ENCODE measurements at regions not wholly inside any gene's neighbourhood (a gene's known extent, or its start where the extent isn't known, plus 50 kb on each side); places are given as distances from the start of the nearest gene placed in this dataset.

DNA sequence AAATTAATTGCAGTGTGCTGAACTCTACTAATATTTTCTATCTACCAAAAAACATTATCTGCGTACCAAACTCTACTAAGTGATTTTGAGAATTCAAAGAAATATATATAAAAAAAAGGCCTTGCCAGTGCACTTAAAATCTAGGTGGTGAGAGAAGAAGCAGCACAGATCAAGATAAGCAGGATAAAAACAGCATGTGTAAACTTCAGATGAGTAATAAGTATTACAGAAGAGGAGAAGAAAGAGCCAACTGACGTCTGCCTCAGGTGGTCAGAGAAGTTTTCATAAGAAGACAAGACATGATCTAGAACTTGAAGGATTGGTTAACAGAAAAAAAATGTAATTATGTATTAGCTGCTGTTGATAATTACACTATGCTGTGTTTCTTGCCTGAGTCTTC is 166.4 kb downstream of the DUSP6 start:
- no peak for DNase-seq (ENCODE audit: low read depth in 2 of 2)

DNA sequence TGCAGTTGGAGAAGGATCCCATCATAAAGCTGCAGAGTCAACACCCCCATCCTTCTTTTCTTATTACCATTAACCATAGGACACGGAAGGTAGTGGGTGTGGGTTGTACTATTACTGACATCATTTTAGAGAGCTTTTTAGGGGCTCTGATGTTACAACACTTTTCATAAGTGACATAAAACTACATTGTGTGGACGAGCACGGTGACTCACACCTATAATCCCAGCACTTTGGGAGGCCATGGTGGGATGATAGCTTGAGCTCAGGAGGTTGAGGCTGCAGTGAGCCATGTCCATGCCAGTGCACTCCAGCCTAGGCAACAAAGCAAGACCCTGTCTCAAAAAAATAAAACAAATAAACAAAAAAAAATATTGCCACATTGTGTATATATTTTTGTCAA is 167.1 kb downstream of the DUSP6 start:
- no peak for DNase-seq (ENCODE audit: low read depth in 2 of 2)

DNA sequence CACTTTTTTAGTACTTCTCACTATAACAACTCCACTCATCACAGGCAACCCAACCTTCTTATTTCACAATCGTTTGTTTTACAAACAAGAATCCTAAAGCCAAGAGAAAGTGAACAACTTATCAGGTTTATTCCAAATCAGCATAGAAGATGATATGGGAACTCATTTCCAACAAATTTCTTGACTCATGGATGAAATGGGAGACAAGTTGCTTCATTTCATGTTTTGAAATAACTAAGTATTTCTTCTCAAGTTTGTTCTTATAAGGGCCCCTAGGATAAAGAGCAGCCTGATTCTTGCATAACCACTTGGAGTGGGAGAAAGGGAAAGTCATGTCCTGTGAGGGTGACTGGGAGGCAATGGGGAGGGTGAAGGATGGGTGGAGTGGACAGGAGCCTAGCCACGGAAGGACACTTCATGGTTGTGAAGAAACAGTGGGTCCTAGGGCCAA is 168.3 kb downstream of the DUSP6 start:
- no peak for DNase-seq (ENCODE audit: low read depth in 2 of 2)

DNA sequence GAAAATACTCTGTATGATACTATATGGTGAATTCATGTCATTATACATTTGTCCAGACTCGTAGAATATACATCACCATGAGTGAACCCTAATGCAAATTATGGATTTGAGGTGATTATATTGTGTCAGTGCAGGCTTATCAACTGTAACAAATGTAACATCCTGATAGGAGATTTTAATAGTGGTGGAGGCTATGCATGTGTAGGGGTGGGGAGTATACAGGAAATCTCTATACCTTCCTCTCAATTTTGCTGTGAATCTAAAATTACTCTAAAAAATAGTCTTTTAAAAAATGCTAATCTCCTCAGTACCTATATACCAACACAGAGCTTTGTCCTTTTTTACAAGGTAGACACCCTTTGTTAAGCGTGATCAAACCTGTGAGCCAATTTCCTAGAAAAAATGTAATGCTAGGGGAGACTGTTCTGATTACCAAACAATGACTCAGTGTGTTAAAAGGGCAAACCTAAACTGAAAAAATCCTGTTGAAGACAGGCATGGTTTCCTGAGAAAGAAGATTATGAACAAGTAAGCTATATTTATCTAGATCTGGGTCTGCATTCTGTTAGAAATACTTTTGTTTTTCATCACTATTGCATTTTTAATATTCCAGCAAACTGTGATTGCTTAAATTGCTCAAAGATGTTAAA is 170.9 kb downstream of the DUSP6 start:
- no peak for DNase-seq (ENCODE audit: low read depth in 2 of 2)

DNA sequence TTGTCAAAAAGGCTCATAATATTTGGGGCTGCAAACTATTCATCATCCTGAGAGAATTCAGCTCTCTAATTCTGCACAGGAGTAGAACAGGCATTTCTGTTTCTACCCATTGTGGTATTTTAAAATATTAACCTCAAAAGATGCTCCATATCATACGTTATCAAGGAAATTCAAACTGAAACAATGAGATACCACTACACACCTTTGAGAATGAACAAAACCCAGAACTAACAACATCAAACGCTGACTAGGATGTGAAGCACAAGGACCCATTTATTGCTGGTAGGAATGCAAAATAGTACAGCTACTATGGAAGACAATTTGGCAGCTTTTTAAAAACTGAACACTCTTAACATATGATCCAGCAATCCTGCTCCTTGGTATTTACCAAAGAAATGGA is 171.8 kb downstream of the DUSP6 start:
- DNase-seq (ENCODE audit: low read depth in 2 of 2): no peak

DNA sequence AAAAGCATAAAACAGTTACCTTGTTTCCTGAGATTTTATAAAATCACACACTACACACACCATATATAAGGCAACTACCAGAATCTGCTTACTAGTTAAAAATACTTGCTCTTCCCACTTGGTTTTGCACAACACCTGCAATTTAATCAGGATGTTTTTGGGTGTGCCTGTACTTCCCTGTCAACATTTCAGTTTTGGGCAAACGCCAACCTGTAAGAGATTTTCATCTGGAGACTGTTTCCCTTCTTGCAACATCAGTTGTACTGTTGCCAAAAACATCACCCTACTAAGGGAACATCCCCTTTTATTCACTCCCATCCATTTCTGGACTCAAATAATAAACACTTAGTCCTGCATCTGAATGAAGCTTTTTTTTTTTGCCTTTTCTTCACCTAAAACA is 172.3 kb downstream of the DUSP6 start:
- DNase-seq (ENCODE audit: low read depth in 2 of 2): no peak

DNA sequence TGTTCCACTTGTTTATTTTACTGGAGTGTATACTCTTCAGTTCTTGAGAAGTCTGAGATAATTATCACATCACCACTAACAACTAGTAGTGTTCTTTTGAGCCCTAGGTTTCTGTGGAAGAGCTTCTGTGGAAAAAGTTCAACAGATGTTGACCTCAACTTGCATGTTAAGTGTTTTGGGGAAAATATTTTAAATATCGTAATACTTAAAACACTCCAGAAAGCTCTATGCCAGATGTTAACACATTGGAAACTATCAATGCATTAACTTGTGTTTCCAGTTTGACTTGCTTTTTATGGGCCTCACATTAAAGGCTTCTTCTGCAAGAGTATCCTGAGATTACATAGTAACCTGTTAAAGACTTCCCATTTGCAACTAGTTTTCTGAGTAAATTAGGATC is 173.1 kb downstream of the DUSP6 start:
- no peak for DNase-seq (ENCODE audit: low read depth in 2 of 2)

DNA sequence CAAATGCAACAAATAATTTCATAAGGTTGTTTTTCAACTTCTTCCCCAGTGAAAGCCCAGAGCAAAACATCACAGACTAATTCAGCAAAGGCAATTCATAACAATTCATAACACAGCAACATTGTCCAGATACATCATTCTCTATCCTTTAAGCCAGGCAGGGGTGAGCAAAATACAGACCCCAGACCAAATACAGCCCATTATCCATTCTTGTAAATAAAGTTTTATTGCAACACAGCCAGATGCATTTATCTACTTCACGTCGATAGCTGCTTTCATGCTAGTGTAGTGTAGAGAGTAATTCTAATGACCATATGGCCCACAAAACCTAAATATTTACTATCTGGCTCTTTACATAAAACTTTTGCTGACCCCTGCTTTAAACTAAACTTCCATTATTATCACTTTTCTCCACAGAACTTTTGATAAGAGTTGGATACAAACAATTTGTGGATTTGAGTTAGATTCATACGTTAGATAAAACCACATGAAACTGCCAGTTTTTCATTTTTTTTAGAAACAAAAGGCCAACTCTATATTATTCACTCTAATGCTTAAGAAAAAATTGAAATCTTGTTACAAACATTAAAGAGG is 174.4 kb downstream of the DUSP6 start:
- DNase-seq (ENCODE audit: low read depth in 2 of 2): no peak

DNA sequence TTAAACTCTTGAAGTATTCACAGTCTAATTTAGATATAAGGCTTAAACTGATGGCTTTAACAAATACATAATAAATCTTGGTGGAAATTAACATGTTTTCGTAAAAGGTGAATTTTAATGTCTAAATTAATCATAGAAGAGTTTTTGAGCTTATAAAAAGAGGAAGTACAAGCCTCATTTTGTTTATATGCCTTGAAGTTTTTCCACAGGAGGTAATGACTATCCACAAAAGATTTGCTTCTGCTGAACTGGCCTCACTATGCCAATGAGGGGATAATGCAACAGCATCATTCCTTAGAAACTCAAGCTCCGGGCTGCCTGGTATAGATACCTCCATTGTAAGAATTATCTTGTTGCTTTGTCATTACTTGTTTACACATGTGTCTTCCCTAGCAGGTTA is 175.6 kb downstream of the DUSP6 start:
- no peak for DNase-seq (ENCODE audit: low read depth in 2 of 2)

DNA sequence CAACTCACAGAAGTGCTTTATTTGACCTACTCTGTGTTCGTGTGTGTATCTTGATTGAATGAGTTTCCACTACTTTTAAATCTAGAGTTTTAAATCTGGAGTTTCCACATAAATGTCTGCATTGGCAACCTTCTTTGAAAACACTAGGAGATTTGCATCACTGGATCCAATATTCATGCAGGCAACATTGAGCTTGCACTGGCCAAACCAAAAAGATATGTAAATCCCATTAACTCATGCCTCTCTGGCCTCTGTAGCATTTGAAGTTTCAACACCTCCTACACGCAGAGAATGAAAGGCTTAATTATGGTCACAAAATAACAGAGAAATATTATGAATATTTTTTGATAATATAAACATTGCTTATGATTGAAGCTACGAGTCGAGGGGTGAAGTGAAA is 178.6 kb downstream of the DUSP6 start:
- no peak for DNase-seq (ENCODE audit: low read depth in 2 of 2)

DNA sequence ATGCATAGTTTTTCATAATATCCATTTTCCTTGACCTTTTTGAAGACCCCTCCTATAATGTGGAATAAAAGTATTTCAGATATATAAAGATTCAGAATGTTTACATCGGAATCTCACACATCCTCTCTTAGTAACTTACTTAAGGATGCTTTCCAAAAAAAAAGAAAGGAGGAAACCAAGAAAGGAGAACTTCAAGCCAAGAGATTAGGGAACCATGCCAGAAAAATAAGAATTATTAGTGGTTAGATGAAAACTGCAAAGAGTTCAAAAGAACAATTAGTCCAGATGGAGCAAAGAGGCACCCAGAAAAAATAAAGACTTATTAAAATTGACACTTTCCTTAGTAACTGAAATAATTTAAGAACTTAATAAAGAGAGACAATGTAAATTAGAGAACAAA is 179.2 kb downstream of the DUSP6 start:
- DNase-seq (ENCODE audit: low read depth in 2 of 2): no peak

DNA sequence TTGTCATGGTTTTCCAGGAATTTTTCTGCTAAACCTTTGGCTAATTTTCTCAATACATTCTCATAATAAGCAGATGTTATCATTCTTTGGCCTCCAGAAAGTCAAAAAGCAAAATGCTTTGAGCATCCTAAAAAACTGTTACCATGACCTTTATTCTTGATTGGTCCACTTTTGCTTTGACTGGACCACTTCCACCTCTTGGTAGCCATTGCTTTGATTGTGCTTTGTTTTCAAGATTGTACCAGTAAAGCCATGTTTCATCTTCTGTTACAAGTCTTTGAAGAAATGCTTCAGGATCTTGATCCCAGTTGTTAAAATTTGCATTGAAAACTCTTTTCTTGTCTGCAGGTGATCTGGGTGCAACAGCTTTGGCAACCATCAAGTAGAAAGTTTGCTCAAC is 180.1 kb downstream of the DUSP6 start:
- no peak for DNase-seq (ENCODE audit: low read depth in 2 of 2)

DNA sequence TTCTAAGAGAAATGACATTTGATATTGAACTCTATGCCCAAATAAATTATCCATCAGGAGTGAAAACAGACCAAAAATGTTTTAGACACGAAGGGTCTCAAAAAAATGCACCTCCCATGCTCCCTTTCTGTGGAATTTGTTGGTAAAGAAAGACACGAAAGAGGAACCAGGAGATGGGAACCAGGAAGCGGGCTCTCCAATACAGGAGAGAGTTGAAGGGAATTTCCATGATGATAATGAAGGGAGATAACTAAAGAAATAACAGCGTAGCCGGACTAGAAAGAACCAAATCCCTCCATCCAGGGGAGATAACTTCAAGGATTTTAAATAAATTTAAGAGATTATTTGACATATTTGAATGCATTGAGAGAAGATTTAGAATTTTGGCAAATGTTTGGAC is 183.0 kb downstream of the DUSP6 start:
- DNase-seq (ENCODE audit: low read depth in 2 of 2): no peak

DNA sequence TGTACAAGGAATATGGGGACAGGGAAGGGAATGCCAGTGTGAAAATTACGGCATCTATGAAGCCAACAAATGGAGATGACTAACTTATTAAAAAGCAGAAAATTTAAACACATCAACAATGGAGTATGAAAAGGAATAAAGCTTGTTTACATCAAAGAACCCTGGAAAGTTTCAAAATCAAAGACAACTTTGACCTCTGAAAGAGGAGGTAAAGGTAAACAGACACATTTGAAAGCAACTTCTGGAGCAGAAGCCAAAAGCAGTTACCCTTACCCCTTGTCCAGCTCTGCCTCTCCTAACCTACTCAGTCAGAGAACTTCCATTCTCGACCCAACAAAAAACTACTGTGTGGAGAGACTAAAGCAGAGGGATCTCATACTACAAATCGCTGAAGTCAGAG is 184.3 kb downstream of the DUSP6 start:
- no peak for DNase-seq (ENCODE audit: low read depth in 2 of 2)

DNA sequence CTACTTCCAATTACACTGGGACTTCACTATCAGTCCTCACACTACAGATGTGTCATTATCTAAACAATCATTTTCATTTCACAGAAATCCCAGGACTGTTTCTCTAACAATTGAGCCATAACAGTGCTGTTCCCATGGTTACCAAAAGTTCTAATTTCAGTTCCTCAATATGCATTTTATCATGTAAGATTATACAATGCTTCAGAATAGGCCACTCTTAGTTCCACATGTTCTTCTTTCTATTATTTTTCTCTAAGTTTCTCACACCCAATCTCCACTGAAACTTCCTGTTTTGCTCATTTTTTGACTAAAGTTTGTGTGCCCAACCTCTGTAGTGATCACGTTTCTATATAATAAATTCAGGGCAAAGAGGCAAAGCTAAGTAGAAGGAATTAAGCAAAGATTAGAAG is 185.8 kb downstream of the DUSP6 start:
- DNase-seq (ENCODE audit: low read depth in 2 of 2): no peak

DNA sequence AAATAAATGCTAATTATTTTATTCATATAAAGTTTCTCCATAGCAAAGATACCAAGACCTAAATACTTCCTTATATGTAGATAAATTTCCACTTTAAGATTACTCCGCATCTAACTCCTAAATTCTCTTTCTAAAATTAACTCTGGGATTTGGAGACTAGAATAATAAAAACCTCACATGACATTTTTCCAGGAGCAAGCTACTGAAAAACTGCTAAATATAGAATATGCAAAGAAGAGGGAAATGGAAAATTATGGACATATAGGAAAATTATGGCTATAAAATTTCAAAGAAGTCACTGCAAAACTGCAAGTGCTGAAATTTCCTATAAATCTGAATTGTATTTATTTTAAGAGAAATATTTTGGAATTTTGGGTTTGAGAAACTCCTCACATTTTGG is 186.2 kb downstream of the DUSP6 start:
- DNase-seq (ENCODE audit: low read depth in 2 of 2): no peak

DNA sequence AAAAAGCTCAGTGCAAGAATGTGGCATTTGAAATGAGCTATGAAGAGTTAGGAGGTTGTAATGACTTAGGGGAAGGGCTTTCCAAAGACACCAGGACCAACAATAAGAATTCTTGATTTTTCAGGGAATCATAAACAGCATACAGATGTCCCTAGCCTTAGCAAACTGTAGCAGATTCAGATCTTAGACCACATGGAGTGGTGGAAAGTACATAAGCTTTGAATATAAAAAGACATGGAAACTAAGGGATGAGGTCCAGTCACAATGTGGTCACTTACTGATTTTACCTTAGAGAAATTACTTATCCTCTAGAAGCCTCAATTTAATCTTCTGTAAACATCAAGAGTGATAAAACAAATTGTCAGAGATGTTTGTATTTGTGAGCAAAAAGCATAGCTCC is 186.6 kb downstream of the DUSP6 start:
- no peak for DNase-seq (ENCODE audit: low read depth in 2 of 2)

DNA sequence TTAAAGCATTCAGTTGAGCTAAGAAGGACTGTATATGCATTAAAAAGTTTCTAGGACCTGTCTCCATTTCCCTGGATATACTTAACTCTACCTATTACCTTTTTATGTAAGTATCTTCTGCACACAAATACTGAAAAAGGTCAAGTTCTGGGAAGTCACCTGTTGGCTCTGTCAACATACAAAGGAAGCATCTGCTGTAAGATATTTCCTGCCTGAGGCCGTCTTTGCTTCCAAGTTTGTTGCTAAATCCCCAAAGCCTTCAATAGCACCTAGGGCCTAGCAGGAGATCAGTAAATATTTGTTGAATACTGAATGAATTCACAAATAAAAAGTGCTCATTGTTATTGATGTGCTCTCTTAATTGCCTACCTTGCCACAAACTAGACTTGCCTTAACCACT is 188.4 kb downstream of the DUSP6 start:
- no peak for DNase-seq (ENCODE audit: low read depth in 2 of 2)

DNA sequence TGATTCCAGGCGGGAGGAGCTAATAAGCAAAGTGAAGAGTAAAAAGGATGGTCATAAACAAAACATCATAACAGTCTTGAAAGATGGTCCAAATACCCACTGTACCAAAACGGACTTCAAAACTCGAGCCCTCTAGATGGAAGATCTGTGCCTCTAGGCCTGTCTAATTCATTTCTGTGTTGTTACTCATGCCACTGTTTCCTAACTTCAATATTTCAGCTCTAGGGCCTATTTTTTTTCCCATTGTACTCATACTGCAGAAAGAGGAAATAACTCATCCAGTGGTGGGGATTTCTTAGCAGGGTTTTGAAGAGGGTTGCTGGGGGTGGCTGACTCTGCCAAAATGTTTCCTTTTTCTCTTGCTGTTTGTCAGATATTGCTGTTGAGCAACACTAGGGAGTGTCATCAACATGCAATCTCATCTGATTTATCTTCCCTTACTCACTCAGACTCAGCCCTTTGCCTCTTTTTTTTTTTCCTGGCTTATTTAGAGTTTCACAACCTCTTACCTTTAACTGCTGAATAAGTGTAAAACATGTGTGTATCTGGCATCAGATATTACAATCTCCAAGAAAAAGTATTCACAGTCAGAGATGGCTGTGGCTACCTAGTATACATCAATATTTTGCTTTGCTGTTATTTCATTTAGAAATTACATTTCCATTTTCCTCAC is 189.6 kb downstream of the DUSP6 start:
- peak; percentile 28 to 66 for DNase-seq (ENCODE audit: low read depth in 2 of 2)

DNA sequence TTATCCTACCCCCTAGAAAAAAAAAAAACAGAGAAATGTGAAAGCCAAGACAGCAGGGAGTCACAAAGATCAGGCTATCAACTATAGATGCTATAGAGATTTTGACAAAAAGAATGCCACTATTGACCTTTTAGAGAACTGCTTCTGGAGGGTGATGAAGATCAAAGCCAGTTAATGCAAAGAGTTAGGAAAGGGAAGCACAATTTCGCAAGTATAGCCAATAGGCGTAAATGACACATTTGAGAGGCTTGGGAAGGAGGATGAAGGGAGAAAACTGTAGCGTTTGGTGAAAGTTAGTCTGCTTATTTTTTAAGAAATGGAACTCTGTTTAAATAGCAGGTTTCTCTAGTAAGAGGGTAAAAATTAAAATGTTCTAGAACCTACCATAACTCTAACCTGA is 190.7 kb downstream of the DUSP6 start:
- no peak for DNase-seq (ENCODE audit: low read depth in 2 of 2)

DNA sequence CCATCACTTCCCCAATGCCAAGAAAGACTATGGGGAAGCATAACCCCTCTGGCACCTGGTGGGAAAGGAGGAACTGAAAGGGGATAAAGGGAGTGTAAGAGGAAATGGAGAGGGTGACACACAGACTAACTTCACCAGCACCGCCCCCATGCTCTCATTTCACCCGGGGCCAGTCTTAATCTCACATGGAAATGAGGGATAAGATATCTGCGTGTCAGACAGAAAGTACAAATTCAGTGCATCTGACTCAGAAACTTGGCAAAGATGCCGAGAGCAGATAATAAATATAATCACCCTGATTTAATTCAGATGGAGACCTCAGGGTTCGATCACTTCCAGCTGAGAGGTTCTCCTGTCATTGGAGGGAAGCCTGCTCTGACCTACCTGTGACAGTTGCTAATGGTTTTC is 191.6 kb downstream of the DUSP6 start:
- peak; percentile 38 to 45 for DNase-seq (ENCODE audit: low read depth in 2 of 2)

DNA sequence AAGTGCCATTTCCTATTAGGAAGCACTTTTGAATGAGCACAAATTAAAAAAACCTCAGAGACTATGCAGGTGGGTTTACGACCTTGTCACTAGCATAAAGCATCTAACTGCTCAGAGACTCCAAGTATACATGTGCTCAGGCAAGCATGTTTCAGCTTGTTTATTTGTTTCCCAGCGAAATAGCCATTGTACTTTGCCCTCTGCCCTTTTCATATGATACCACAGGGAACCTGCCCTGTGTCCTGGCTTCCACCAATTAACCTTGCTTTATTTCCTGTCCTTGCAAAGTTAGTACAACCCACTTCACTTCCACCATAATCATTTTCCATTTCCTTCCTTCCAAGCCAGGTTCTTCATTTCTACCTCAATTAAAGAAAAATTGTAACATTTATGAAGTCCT is 194.9 kb downstream of the DUSP6 start:
- no peak for DNase-seq (ENCODE audit: low read depth in 2 of 2)

DNA sequence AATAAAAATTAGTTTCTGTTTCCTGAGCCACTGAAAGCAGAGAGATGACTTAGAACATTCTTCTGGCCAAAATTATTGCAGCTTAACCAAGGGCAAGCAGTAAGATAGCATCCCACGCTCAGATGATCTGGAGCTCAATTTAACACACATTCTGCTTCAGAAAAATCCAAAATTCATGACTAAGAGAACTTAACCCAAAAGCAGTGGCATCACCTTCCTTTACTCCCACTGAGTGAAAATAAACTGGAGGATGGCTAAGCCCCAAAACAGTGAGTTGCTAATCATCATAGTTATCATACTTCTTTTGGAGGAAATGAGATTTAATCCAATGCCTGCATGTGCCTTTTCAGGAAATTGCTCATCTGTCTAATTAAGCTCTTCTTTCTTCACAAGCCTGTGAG is 195.4 kb downstream of the DUSP6 start:
- no peak for DNase-seq (ENCODE audit: low read depth in 2 of 2)

DNA sequence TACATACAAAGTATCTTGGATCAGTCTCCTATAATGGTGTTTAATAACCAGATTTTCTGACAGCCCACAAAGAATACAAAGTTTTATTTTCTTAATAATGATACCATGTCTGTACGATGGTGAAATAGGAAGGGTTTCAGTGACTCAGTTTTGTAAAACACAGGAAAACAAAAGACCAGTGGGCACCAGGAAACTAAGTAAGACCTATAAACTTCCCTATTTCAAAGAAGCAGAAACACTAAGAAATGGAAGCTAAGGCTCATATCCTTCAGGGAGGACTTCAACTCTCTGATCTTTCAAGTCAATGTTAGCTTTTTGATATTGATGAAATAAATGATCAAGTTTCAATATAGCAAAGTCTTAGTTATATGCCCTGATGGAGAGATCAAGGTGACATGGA is 196.0 kb downstream of the DUSP6 start:
- no peak for DNase-seq (ENCODE audit: low read depth in 2 of 2)

Measured in stimulated activated CD4-positive, alpha-beta T cell treated with anti-CD3 and anti-CD28 coated beads, Interleukin-4, amount 100 ng/mL, for 48 hours (primary cell).